DOHH2 (cell line): ENCODE measurements at regions not wholly inside any gene's neighbourhood (a gene's known extent, or its start where the extent isn't known, plus 50 kb on each side); places are given as distances from the start of the nearest gene placed in this dataset.

Experiments
- H3F3A ChIP-seq: fragments of 200-600 bp; sonication (generic), shearing (Covaris generic); 2 replicates; pipeline ENCODE4 v1.6.0; 2016; ENCODE audit warnings: antibody characterized with exemption, mild to moderate bottlenecking; ENCODE audit not compliant: control insufficient read depth, insufficient read depth
- H3K27ac ChIP-seq: fragments of 200-600 bp; sonication (generic); 2 replicates; pipeline ENCODE4 v1.5.1; 2014; ENCODE audit warnings: low read depth, mild to moderate bottlenecking, low read length, moderate library complexity
- H3K27me3 ChIP-seq: fragments of 200-600 bp; sonication (generic); 2 replicates; pipeline ENCODE4 v1.6.1; 2014; ENCODE audit warnings: mild to moderate bottlenecking, low read length, mixed read lengths; ENCODE audit not compliant: control insufficient read depth
- H3K36me3 ChIP-seq: fragments of 200-600 bp; sonication (generic); 2 replicates; pipeline ENCODE4 v1.6.1; 2014; ENCODE audit warnings: mild to moderate bottlenecking, low read length, moderate library complexity, mixed read lengths; ENCODE audit not compliant: control insufficient read depth
- H3K4me1 ChIP-seq: fragments of 200-600 bp; sonication (generic); 2 replicates; pipeline ENCODE4 v1.6.1; 2014; ENCODE audit warnings: mild to moderate bottlenecking, low read length, mixed read lengths; ENCODE audit not compliant: control insufficient read depth
- H3K4me2 ChIP-seq: fragments of 200-600 bp; sonication (generic); 2 replicates; pipeline ENCODE4 v1.6.0; 2014; ENCODE audit warnings: mild to moderate bottlenecking, low read length, moderate library complexity
- H3K4me3 ChIP-seq: fragments of 200-600 bp; sonication (generic); 2 replicates; pipeline ENCODE4 v1.5.1; 2014; ENCODE audit warnings: mild to moderate bottlenecking, low read length, mixed read lengths
- H3K79me2 ChIP-seq: fragments of 200-600 bp; sonication (generic); 2 replicates; pipeline ENCODE4 v1.6.1; 2014; ENCODE audit warnings: mild to moderate bottlenecking, low read length, mixed read lengths; ENCODE audit not compliant: control insufficient read depth
- H3K9me2 ChIP-seq: fragments of 200-600 bp; sonication (generic); replicated peaks from 2 replicates; pipeline ENCODE4 v1.6.1; 2014; ENCODE audit warnings: mild to moderate bottlenecking, low read length, mixed read lengths; ENCODE audit not compliant: control insufficient read depth
- H3K9me3 ChIP-seq: fragments of 200-600 bp; sonication (generic); 2 replicates; pipeline ENCODE4 v1.6.1; 2014; ENCODE audit warnings: antibody characterized with exemption, low read length, mixed read lengths; ENCODE audit not compliant: control insufficient read depth, insufficient read depth
- H4K20me1 ChIP-seq: fragments of 200-600 bp; sonication (generic); 2 replicates; pipeline ENCODE4 v1.6.0; 2014; ENCODE audit warnings: low read depth, mild to moderate bottlenecking, antibody characterized with exemption, low read length, moderate library complexity; ENCODE audit not compliant: control insufficient read depth, insufficient read depth
- EZH2phosphoT487 ChIP-seq: fragments of 200-600 bp; sonication (generic); IDR thresholded peaks from 2 replicates; pipeline ENCODE4 v1.6.1; 2017; ENCODE audit warnings: borderline replicate concordance, mild to moderate bottlenecking, antibody characterized with exemption, low read length, moderate library complexity, mixed read lengths
- TF ChIP-seq, protein P1 (sequence below): fragments of 200-600 bp; sonication (generic); IDR thresholded peaks from one replicate; pipeline ENCODE4 v1.5.1; 2014; ENCODE audit warnings: antibody characterized with exemption, mild to moderate bottlenecking, low read depth, low read length; ENCODE audit not compliant: poor library complexity, severe bottlenecking

DNA sequence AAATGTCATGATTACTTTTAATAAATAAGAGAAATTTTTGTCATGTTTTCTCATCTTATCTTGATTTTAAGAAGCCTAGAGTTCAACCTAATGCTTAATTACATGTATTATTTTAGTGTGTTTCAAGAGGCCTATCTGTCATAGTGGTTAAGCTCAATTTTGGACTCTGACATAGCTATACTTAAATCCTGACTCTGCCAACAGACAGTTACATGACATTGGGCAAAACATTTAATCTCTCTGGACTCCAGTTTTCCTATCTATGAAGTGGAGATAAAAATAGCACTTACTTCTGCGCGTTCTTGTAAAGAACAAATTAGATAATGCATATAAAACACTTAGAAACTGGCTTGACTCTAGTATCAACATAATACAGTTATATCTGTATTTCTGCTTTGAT is 417.8 kb downstream of the MRPL39 start:
- H3K4me2 ChIP-seq: no peak overlapping the region
- H3K9me3 ChIP-seq: no peaks in the 10 kb centered on the region
- H3K36me3 ChIP-seq: no peaks in the 10 kb centered on the region
- no peak for TF ChIP-seq EZH2phosphoT487
- TF ChIP-seq, protein P1, sequence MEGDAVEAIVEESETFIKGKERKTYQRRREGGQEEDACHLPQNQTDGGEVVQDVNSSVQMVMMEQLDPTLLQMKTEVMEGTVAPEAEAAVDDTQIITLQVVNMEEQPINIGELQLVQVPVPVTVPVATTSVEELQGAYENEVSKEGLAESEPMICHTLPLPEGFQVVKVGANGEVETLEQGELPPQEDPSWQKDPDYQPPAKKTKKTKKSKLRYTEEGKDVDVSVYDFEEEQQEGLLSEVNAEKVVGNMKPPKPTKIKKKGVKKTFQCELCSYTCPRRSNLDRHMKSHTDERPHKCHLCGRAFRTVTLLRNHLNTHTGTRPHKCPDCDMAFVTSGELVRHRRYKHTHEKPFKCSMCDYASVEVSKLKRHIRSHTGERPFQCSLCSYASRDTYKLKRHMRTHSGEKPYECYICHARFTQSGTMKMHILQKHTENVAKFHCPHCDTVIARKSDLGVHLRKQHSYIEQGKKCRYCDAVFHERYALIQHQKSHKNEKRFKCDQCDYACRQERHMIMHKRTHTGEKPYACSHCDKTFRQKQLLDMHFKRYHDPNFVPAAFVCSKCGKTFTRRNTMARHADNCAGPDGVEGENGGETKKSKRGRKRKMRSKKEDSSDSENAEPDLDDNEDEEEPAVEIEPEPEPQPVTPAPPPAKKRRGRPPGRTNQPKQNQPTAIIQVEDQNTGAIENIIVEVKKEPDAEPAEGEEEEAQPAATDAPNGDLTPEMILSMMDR: no peak
- no peak overlapping the region for H3K4me3 ChIP-seq
- no peaks in the 10 kb centered on the region for H3K9me2 ChIP-seq
- no peak overlapping the region for H3K27ac ChIP-seq
- H3K79me2 ChIP-seq: no peaks in the 10 kb centered on the region
- H3K4me1 ChIP-seq: peaks cover 39% of the 10 kb centered on the region
- peaks cover 4% of the 10 kb centered on the region; the same call in 1 of the 2 replicates for H3F3A ChIP-seq
- H3K27me3 ChIP-seq: no peaks in the 10 kb centered on the region
- no peaks in the 10 kb centered on the region for H4K20me1 ChIP-seq

- H3F3A ChIP-seq: peaks cover 4% of the 10 kb centered on the region; the same call in 1 of the 2 replicates
- H3K27me3 ChIP-seq: no peaks in the 10 kb centered on the region
- H3K4me3 ChIP-seq: no peak overlapping the region
- H3K9me3 ChIP-seq: no peaks in the 10 kb centered on the region
- TF ChIP-seq EZH2phosphoT487: no peak
- TF ChIP-seq, protein P1: no peak
- no peaks in the 10 kb centered on the region for H4K20me1 ChIP-seq
- no peaks in the 10 kb centered on the region for H3K9me2 ChIP-seq
- no peak overlapping the region for H3K4me2 ChIP-seq
- no peaks in the 10 kb centered on the region for H3K36me3 ChIP-seq
- H3K79me2 ChIP-seq: no peaks in the 10 kb centered on the region
- H3K27ac ChIP-seq: no peak overlapping the region
- H3K4me1 ChIP-seq: peaks cover 39% of the 10 kb centered on the region
Measured at GRCh38 chr21:25188677-25189079, 418.6 kb downstream of the MRPL39 start.

- no peaks in the 10 kb centered on the region for H3K36me3 ChIP-seq
- H3F3A ChIP-seq: peaks cover 4% of the 10 kb centered on the region; the same call in 1 of the 2 replicates
- H4K20me1 ChIP-seq: no peaks in the 10 kb centered on the region
- peaks cover 39% of the 10 kb centered on the region for H3K4me1 ChIP-seq
- H3K4me2 ChIP-seq: peak overlapping the region; percentile 59
- H3K27me3 ChIP-seq: no peaks in the 10 kb centered on the region
- peak overlapping the region; percentile 39 for H3K4me3 ChIP-seq
- no peaks in the 10 kb centered on the region for H3K9me3 ChIP-seq
- peak overlapping the region; percentile 55 for H3K27ac ChIP-seq
- TF ChIP-seq, protein P1: no peak
- no peak for TF ChIP-seq EZH2phosphoT487
- H3K9me2 ChIP-seq: no peaks in the 10 kb centered on the region
- no peaks in the 10 kb centered on the region for H3K79me2 ChIP-seq
Measured at GRCh38 chr21:25186273-25186672, 421.0 kb downstream of the MRPL39 start.
